Breast epithelium (tissue), 3 donors: ENCODE measurements at regions not wholly inside any gene's neighbourhood (a gene's known extent, or its start where the extent isn't known, plus 50 kb on each side); places are given as distances from the start of the nearest gene placed in this dataset.

Experiments used
- POLR2A ChIP-seq: fragments of 450-650 bp; IDR thresholded peaks from one replicate; pipeline ENCODE4 v1.6.1; 2016; ENCODE audit warnings: antibody characterized with exemption, mild to moderate bottlenecking, moderate library complexity
- POLR2AphosphoS5 ChIP-seq, 3 donors: sonication (generic); formaldehyde crosslinking; IDR thresholded peaks; one replicate each; pipeline ENCODE4 v1.6.1; 2017; ENCODE audit warnings: antibody characterized with exemption in 3 of 3
- TF ChIP-seq, protein P1 (sequence below), 3 donors: fragments of 450-650 bp; IDR thresholded peaks; one replicate each; pipeline ENCODE4 v1.5.1; 2016 to 2017; ENCODE audit warnings: antibody characterized with exemption in 3 of 3, mild to moderate bottlenecking in 3 of 3, moderate library complexity in 3 of 3

GRCh38 chr2:67489396-67489795, 92.3 kb downstream of the ETAA1 start:
- TF ChIP-seq, protein P1, sequence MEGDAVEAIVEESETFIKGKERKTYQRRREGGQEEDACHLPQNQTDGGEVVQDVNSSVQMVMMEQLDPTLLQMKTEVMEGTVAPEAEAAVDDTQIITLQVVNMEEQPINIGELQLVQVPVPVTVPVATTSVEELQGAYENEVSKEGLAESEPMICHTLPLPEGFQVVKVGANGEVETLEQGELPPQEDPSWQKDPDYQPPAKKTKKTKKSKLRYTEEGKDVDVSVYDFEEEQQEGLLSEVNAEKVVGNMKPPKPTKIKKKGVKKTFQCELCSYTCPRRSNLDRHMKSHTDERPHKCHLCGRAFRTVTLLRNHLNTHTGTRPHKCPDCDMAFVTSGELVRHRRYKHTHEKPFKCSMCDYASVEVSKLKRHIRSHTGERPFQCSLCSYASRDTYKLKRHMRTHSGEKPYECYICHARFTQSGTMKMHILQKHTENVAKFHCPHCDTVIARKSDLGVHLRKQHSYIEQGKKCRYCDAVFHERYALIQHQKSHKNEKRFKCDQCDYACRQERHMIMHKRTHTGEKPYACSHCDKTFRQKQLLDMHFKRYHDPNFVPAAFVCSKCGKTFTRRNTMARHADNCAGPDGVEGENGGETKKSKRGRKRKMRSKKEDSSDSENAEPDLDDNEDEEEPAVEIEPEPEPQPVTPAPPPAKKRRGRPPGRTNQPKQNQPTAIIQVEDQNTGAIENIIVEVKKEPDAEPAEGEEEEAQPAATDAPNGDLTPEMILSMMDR (IDR thresholded peaks at IDR 0.05): no peak
- TF ChIP-seq POLR2A: no peak
- no peak for TF ChIP-seq POLR2AphosphoS5 (IDR thresholded peaks at IDR 0.05)
